NCI-H2081 (cell line): ENCODE measurements at regions not wholly inside any gene's neighbourhood (a gene's known extent, or its start where the extent isn't known, plus 50 kb on each side); places are given as distances from the start of the nearest gene placed in this dataset.
"Not testable (repeated sequence)": the region's sequence is repeated elsewhere in the genome, so short reads cannot be mapped to it uniquely, and the experiment has no call there.

ENCODE experiments used
- DNase-seq, 2 experiments: peaks; one replicate each; lab custom pipeline; 2025; lab: John Stamatoyannopoulos, UW

DNA sequence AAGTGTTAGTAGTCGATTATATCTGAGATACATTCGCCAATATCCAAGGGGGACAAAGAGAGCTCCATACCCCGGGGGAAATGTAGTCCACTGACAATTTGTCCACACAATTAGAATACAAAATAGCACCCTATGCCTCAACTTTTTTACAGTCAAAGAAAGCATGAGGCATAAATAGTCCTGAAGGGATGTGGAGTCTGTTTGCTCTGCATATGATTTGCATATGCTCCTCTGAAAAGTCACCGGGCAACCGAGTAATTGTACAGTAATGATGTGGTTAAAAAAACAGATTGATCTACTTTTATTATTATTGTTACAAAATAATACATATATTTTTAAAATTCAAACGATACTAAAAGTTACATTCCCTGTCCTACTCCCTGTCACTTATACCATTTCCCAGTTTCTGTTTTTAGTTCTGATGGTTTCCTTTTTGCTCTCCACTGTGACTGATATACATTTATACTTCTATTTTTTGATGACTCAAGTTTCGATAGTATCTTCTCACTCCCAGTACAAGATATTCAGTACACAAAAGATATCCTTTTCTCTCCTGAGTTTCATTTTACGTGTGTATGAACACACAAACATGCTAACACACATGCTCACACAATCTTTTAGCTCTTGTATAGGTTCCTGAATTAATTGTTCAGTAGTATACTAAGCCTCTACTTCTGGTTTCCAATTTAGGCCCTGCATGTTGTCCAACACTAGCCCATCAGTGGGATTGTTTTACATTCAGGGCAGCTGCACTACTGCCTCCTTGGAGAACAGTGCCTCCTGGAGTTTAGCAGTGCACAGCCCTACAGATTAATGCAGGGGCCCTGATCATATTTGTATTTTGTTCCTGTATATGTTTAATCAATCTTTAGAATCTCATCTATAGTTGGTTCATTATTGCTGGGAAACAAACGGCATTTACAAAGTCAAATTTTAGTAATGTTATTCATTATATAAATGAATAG, 130.9 kb downstream of the TES start:
- no peak for DNase-seq

DNA sequence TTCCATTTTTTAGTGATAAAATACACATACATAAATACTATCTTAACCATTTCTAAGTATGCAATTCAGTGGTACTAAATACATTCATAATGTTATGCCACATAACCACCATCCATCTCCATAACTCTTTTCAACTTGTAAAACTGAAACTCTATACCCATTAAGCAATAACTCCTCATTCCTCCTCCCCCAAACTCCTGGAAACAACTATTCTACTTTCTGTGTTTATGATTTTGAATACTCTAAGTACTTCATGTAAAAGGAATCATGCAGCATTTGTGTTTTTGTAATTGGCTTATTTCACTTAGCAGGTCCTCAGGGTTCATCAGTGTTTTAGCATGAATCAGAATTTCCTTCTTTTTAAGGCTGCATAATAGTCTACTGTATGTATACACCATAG, 131.8 kb downstream of the TES start:
- no peak for DNase-seq

DNA sequence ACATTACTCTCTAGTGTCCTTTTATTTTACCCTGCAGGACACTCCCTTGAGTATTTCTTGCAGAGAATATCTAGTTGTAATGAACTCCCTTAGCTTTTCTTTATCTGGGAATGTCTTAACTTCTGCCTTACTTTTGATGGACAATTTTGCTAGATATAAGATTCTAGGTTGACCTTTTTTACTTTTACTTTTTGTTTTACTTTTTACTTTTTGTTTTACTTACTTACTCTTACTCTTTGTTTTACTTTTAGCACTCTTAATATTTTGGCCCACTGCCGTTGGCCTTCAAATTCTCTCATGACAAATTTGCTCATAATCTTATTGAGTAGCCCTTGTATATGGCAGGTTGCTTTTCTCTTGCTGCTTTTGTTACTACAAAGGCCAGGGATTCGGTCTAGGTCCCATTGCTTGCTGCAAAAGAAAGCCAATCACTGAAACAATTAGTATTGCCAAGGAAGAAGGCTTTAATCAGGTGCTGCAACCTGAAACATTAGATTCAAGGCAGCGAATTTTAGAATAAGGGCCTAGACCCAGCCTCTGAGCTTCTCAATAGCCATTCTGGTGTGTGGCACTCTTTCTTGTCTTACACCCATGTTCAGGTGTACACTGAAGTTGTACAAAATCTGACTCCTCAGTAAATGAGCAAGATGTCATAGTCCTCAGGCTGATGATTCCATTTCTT, 137.0 kb downstream of the TES start:
- no peak for DNase-seq

DNA sequence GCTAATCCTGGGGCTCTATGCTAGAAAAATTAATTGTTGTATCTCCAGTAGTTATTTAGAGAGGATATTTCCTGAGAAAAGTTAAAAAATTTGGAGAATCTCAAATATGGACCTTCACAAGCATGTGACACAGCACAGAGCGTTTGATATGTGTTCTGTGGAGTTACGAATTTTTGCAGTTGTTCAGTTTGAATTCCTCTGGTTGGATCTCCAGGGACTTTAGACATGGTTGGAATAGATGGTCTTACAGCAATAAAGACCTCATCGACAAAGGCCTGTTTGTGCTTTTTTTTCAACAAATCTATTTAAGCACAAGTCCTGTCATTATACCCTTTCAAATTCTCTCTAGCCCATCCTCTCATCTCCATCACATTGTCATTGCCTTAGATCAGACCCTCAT, 138.0 kb downstream of the TES start:
- DNase-seq: no peak

DNA sequence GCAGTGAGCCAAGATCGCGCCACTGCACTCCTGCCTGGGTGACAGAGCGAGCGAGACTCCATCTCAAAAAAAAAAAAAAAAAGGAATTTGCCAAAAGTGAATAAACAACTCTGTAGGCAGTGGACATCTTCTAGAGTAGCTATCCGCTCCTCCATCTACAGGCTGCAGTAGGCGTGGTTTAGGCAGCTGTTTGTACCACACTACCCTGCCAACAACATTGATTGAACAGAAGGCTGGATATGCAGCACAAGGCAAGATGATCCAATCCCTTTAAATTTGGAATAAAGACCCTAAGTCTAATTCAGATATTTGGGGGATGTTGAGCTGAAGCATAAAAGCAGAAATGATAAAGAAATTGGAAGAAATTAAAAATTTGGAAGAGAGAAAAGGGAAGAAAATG, 141.6 kb downstream of the TES start:
- no peak for DNase-seq

DNA sequence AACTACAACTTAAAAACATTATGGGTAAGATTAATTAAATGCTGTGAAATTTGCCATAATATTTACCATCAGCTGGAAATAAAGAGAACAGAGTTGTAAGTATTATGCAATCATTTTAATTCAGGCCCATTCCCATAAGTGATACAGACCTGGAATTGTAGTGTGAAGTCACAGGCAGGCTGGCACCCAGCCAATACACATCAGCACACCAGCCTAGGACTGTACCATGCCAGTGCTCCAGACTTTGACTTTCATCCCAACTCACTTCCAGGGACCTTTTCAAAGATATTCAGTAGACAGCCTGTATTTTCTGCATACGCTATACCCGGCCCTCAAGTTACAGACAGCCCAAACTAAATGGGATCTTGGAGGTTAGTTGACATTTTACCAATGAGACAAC, 143.3 kb downstream of the TES start:
- no peak for DNase-seq

DNA sequence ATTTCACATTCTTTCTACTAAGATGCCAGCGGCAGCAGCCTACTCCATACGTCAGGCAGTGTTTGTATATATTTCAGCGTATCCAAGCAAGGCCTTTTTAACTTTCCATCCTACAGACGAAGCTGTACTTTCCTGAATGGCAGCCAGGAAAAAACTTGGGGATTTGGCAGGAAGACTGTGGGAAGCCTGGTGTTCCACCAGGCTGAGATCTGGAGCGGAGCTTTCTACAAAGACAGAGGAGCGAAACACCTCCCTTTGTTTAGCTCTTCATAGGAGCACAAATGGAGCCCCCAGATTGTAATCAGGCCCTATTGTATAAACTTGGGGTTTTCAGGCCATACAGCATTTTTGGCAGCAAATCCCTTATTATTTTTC, 143.8 kb downstream of the TES start:
- DNase-seq: no peak

DNA sequence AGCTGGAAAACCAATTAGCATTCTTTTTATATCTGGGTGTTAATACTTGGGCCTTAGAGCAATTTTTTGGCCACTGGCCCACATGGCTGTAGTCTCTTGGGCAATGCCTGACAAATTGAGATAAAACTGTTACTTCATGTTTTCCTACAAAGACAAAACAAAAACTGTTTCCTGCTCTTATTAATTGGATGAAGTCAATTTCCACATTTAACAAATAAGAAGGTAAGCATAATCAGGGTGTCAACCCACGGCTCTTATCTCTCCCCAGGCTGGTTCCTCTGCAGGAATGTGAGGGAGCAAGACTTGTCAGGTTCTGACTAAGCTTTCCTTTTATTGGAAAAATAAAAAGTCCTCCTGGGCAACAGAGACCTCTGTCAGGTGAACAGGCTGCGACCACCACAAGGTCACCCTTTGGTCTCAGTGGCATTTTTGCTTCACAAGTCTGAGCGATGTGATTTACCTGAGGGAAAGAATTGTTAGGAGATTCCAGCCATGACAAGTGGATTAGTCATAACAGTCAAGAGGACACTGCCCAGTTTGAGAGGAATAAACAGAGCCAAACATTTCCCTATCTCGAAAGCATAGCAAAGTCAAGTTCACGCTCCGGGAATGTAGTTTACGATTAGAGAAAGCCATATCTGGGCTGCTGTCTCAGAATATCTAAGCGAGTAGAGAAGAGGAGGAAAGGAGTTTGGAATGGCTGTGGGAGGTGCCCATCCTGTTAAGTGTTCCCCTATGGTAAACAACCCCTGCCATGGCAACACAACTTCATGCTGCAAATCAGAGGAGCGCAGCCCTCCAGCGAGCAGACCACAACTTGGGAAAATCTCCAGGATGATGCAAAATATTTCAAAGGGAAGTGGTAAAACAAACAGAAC, 144.4 kb downstream of the TES start:
- DNase-seq: no peak

DNA sequence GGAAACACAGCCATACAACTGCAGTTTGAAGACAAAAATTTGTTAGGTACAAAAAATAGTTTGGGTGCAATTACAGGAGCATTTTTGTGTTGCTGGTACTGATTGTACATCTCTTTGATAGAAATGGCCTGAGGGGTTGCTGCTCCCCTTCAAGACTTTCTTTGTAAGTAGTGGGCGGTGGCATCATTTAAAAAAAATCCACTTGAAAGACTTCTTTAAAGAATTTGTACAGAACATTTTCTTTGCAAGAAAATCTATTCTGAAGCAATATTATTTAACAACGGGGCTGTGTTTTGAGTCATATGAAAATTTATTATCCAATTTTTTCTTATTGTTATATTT, 144.1 kb upstream of the CAV2 start:
- DNase-seq: no peak

DNA sequence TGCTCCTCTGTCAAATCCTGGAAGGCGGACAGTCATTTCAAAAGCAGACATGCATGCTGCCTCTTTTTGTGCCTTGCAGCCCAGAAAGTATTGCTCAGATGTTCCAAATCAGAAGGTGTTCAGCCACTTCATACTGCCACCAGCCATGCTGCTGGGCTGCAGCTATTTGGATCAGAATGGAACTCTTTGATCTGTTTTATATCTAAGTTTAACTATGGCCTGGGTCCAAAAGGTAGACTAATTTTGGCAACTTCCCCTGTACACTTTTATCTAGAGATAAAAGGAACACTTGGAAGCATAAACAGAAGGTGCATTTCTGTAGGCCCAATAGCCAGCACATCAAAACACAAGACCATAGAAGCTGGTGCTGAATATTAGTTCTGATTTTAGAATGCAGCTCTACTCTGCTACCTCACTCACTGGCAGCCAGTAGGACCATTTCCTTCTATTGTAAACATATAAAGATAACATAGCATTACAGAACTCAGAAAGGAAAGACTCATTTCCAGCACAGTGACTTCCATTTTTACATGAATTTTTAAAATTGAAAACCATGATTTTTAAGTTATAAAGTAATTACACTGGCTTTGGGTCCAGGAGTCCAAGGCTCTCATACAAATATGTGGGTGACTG, 143.1 kb upstream of the CAV2 start:
- no peak for DNase-seq

DNA sequence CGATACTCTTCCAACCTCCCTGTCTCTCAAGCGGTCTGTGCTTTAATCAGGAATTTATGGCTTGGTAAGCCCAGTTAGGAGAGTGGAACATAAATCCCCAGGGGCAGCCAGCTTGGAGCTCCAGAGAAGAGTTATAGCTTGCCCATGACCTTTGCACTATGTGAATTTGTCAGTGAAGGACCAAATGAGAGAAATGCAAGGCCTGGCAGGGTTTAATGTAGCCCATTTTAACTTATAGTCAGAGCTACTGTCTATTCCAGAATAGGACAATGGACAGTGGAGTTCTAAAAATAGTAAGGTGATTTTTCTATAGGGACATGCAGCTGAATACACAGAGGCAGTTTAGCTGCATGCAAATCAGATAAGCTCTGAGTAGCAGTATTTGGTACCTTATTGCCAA, 142.6 kb upstream of the CAV2 start:
- peak in 1 of 2 experiments; percentile 18 for DNase-seq

DNA sequence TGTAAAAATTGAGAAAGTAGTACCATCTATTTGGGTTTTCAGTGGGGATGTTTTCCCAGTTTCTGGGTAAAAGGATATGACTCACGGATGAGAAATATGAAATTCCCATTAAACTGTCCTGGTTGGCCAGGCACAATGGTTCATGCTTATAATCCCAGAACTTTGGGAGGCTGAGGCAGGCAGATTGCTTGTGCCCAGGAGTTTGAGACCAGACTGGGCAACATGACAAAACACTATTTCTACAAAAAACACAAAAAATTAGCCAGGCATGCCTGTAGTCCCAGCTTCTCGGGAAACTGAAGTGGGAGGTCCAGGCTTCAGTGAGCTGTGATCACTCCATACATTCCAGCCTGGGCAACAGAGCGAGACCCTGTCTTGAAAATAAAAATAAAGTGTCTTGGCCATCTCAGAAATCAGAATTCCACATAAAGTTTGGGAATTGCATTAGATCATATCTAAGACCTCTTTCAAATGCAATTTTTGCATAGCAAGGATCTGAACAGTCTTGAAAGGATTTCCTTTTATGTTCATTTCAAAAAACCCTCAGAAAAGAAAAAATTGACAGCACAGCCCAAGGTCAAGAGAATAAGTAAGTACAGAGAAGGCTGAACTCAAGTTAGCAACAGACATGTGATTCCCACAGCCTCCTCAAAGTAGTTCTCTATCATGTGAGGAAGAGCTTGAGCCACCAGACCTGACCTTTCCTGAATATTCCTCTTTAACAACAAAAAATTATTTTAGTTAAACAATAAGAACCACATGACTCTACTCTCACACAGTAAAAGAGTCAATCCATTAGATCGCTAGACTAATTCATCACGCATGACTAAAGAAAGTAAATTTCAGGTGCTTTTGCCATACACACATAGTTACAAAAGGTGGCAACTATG, 141.5 kb upstream of the CAV2 start:
- no peak for DNase-seq

DNA sequence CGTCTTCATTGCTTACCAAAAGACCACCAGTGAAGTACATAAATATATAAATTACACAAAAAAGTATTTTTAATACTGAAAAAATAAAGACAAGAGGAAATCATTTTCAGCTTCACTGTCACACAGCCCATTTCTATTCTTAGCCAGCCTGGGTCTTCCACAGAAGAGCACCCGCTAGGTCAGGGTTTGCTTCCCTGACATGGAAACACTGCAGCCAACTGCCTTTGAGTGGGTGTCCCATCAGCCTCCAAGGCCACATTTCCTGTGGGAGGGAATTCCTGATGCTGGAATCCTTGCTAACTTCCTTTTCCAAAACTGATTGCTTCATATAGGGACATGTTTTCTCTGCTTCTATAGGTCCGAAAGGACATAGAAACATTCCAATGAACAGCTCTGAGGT, 137.8 kb upstream of the CAV2 start:
- no peak for DNase-seq

DNA sequence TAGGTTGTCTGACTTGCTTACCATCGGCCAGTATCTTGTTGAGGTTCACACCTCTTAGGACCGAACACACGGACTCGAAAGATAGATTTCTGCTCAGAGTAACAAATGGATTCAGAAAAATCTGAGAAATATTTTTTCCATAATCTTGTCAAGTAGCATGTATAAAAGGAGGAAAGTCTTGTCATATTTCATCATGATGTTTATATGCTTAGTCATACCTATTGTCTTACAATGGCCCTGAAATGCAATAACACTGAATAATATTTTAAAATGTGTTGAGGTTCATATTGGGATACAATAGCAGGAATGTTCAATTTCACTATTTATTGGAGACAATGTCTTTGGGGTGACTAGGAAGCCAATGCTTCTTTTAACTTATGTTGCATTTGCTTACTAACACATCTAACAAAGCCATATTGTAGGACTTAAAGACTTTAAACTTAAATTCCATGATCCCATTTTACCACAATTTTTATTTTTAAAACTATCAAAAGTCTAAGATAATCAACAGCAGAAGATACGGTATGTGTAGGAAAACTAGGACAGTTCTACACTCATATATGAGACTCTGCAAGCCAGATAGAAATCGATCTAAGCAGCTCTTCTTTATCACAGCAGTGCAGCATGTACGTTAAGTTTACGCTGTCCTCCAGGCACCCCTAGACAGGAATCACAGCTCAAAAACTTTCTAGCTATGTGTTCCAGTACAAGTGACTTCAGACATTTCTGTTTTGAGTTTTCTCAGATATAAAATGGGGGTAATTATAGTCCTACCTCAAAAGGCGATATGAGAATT, 135.7 kb upstream of the CAV2 start:
- DNase-seq: no peak

DNA sequence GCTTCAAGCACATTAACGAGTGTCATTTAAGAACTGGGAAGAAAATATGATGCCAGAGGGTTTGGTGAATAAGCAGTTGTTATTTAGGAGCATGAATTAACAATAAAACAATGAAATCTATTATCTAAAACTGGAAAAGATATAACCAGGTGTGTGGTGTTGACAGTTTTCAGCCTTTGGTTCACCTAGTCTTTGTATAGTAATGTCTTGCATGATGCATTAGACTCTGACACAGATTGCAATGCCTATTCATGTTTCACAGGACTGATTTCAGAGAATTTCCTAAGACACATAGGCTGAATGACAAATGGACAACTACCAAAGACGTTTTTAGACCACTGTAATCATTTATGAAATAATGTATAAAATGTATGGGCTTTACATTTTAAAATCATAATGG, 135.1 kb upstream of the CAV2 start:
- no peak for DNase-seq

DNA sequence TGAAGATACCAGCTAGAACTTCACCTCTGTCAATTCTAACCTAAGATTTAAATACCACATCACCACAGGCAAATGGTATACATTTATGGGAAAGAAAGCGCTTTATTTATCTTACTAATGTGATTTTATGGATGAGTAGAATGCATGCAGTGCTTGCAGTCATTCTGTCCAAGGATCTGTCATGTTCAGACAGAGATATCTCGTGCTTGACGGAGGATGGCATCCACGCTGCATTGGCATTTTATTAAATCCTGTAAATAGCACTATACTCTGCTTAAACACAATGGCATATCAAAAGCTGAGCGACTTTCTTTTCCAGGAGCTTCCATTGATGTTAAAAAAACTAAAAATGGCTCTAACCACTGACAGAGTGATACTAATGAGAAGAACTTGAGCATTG, 133.7 kb upstream of the CAV2 start:
- DNase-seq: no peak

DNA sequence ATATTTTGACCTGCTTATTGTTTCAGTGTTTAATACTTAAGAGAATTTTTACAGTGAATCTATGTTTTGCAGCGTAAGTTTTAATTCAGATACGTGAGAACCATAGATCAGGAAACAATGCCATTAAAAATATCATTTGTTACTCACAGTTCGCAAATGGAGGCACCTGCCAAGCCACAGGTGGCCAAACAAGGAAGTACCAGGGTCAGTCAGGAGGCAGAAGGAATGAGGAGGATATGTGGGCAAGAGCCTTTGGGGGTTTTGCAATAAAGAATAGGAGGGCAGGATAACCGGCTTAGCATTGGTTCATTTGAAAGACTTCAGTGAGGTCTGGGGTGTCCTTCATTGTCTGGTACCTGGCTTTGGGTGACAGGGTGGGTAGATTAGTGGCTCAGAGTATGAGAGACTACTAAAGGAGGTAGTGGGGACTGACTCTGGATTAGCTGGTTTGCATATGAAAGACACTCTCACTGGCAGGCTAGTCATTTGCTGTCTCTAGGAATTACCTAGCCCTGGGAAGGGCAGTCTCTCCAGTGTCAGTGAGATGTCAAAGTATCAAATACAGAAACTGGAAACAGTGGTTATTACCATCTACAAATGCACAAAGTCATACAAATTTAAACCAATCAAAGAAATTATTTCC, 132.2 kb upstream of the CAV2 start:
- DNase-seq: no peak

DNA sequence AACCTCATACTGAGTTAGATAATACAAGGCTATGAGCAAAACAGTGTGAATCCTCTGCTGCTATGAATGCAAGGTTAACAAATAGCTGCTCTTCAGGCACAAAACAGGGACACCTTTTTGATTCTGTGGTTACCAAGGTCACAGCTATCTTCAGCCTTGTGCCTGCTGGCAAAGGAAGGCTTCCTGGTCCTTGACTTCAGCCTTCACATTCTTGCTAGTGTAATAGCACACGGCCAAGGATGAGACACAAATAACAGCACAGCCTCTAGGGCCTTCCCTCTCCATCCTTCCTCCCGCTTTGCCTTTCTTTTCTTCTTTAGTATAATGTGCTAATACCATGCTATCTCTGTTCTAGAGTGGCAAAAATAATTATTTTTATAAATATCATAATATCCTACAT, 130.6 kb upstream of the CAV2 start:
- DNase-seq: no peak

DNA sequence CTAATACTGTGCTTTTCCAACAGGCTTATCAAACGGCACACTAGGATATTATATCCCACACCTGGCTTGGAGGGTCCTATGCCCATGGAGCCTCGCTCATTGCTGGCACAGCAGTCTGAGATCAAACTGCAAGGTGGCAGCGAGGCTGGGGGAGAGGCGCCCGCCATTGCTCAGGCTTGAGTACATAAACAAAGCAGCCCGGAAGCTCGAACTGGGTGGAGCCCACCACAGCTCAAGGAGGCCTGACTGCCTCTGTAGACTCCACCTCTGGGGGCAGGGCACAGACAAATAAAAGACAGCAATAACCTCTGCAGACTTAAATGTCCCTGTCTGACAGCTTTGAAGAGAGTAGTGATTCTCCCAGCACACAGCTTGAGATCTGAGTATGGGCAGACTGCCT, 128.0 kb upstream of the CAV2 start:
- DNase-seq: not testable (repeated sequence)

DNA sequence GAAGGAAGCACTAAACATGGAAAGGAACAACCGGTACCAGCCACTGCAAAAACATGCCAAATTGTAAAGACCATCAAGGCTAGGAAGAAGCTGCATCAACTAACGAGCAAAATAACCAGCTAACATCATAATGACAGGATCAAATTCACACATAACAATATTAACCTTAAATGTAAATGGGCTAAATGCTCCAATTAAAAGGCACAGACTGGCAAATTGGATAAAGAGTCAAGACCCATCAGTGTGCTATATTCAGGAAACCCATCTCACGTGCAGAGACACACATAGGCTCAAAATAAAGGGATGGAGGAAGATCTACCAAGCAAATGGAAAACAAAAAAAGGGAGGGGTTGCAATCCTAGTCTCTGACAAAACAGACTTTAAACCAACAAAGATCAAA, 126.3 kb upstream of the CAV2 start:
- not testable (repeated sequence) for DNase-seq
